EH (cell line): ENCODE measurements at regions not wholly inside any gene's neighbourhood (a gene's known extent, or its start where the extent isn't known, plus 50 kb on each side); places are given as distances from the start of the nearest gene placed in this dataset.

Experiments
- DNase-seq: peaks from one replicate; pipeline ENCODE4 v3.0.0-alpha.2; 2015; ENCODE audit warnings: low read depth

DNA sequence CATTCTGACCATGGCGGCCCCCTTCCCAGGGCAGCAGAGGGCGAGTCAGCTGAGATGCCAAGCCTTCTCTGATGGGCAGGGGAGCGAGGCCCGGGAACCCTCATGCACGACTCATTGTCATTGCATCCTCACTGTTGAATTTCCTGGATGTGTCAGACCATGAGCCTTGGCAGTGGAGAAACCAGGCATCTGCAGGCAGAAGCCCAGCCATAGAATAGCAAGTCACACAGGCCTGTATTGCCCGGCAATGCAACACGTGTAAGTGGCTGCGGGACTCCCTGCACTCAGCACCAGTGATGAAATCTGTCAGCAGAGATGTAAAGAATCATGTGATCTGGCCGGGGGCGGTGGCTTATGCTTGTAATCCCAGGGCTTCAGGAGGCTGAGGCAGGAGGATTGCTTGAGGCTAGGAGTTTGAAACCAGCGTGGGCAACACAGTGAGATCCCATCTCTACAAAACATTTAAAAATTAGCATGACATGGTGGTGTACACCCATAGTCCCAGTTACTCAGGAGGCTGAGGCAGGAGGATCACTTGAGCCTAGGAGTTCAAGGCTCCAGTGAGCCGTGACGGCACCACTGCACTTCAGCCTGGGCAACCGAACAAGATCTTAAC lies 199.7 kb downstream of the KATNAL1 start:
- DNase-seq = peak; percentile 81

DNA sequence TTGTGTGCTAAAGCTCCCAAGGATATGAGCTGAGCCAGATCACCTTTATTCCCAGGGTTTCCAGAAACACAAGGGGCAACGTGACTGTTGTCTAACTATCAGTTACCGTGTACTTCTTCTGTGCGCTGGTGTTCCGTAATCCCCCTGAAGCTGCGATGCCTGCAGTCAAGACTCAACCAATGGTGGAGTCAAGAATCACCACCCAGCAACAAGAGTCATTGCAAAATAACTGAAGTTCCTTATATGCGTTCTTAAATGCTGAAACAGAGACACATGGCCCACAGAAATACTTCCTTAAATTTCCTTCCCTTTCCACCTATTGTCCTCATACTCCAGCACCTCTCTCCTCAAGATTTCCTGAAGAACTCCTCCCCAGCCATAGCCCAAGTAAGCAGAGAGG lies 200.2 kb downstream of the KATNAL1 start:
- no peak for DNase-seq

DNA sequence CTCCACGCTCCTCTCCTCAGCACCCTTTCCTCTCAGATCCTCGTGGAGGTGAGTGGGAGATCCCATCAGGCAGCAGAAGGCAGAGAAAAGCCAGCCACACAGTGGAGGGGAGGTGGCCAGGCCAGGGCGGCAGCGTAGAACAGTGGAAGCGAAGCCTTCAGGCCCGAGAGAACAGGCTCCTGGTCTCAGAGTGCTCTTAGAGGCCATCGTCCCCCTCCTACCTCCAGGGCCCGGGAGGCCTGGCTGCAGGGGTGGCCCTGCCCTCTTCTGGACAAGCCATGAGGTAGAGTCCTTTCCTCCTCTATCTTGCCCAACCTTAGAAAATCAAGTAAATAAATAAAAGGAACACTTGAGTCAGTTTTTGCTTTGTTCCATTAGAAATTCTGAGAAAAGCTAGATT lies 202.0 kb downstream of the KATNAL1 start:
- no peak for DNase-seq

DNA sequence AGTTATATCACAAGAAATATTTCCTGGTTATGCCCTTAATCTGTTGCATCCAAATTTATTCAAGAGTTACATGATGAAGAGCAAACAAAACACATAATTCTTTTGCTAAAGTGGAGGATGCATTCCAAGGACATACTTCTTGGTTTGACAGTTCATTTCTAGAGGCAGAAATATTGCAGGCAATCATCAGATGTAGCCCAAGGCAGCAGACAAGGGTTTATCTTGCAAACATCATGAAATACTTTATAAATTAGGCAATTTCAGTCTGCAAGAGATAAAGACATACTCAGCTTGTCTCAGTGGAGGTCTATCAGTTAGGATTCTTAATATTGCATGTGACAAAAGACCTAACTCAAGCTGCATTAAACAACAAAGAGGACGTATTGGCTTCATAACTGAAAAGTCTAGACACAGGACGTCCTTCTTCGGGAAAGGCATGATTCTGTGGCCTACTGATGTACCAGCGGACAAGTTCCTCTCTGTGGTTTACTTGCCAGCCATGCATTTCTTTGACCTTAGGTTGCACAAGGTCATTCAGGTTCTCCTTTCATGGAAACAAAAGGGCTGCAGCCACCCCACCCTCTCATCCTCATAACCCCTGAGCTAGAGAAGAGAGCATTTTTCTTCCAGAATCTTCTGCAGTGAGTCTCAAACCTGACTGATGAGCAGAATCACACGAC lies 204.1 kb downstream of the KATNAL1 start:
- DNase-seq = peak; percentile 78

DNA sequence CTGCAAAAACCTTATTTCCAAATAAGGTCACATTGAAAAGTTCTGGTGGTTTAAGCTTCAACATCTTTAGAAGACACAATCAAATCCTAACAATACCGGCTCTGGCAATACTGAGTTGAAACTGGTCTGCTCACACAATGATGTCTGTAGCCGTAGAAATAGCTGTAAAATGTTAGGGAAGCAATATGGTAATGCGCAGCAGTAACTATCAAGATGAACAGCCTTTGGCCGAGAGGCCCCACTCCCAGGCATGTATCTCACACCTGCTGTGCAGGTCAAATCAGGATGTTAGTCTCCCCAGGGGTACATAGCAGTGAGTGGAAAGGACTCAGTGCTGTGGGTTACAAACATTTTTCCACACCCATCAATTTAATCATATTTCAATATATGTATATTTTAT lies 207.1 kb downstream of the KATNAL1 start:
- no peak for DNase-seq

DNA sequence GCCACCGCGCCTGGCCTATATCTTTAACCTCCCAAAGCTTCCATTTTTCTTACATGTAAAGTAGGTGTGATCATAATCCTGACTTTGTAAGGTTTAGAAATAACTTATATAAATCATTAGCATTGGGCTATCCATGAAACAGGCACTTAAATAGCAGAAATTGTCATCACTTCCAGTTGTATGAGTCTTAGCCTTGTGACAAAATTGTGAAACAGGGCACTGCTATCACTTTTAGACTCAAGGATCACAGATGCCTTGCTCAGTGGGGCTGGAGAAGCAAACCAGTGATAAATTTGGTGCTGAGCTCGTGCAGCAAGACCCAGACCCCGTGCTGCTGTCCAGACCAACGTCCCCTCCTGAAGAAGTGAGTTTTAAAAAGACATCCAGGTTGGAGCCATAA lies 209.7 kb downstream of the KATNAL1 start:
- DNase-seq = no peak

DNA sequence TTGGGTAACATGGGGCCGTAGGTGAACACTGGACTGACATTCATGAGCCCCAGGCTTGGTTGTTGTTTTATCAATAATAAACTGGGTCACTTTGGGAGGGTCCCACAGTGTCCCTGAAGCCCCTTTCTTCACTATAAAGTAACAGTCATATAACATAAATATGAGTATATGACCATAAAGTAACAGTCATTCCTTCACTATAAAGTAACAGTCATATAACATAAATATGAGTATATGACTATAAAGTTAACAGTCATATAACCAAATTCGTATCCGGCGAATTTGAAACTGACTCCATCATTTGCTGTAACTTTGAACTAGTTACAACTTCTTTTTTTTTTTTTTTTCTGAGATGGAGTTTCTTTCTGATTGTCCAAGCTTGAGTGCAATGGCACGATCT lies 210.3 kb downstream of the KATNAL1 start:
- DNase-seq = no peak

DNA sequence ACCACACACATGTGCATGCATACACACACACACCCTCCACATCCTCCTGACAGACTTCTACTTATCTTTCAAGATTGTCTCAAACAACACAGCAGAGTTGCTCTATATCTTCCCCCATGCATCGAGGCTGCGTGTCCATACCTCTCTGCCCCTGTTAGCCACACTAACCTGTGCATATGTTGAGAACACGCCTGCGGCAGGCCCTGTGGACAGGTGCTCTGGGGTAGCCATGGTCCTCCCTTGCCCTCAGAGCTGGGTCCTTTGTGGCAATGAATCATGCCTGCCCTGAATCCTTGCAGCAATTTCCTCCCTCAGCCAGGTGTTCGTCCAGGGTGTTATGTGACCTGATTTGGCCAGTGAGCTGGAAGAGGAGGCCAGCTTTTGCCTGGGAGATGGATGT lies 213.3 kb downstream of the KATNAL1 start:
- DNase-seq = no peak

DNA sequence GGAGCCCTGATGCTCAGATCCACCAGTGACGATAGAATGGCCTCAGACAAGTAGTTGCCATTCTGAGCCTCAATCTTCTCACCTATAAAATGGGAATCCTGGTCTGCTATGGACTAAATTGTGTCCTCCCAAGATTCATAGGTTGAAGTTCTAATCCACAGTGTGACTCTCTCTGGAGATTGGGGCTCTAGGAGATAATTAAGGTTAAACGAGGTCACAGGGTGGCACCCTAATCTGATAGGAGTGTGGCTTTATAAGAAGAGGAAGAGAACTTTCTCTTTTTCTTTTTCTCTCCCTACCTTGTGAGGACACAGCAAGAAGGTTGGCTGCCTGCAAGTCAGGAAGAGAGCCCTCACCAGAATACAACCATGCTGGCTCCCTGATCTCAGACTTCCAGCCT lies 214.1 kb downstream of the KATNAL1 start:
- DNase-seq = no peak

DNA sequence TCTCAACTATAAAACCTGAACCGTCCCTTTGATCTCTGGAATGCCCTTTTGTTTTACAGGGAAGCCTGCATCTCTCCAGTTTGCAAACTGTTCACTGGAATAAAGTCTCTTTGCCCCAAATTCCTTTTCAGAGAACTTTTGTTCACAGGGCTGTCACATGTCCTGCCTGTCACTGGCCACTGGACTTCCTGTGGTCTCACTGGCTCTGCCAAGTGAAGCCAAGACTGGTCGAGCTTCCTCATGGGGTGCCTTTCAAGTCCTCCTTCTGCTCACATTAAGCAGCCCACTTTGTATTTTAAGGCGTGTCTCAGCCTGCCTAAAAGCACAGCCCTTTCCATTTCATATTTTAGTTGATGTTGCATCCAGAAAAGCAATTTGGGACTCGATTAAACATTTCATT lies 215.7 kb downstream of the KATNAL1 start:
- no peak for DNase-seq

DNA sequence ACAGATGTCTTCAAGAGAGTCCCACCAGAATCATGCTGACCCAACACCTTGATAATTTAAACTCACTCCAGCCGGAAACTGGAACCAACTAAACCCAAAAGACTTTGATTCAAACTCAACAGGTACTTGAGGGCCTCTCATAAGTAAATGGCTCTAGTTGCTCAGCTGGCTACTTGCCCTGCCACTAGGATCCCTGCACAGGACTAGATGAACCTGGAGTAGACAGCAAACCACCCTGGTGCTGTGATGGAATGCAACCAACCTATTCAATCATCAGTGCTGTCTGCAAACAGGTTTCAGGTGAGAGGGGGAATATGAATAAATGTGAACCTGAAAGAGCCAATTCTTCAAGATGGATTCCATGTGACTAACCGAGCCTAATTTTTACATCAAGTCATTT lies 216.3 kb downstream of the KATNAL1 start:
- DNase-seq = no peak

DNA sequence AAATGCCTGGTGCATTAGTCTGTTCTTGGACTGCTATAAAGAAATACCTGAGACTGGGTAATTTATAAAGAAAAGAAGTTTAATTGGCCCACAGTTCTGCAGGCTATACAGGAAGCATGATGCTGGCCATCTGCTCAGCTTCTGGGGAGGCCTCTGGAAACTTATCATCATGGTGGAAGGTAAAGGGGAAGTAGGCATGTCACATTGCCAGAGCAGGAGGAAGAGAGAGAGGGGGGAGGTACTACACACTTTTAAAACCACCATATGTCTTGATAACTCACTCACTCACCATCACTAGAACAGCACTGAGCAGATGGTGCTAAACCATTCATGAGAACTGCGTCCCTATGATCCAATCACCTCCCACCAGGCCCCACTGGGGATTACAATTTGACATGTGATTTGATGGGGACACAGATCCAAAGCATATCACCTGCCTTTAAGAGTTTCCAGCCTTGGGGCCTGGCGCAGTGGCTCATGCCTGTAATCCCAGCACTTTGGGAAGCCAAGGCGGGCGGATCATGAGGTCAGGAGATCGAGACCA lies 219.0 kb downstream of the KATNAL1 start:
- no peak for DNase-seq

DNA sequence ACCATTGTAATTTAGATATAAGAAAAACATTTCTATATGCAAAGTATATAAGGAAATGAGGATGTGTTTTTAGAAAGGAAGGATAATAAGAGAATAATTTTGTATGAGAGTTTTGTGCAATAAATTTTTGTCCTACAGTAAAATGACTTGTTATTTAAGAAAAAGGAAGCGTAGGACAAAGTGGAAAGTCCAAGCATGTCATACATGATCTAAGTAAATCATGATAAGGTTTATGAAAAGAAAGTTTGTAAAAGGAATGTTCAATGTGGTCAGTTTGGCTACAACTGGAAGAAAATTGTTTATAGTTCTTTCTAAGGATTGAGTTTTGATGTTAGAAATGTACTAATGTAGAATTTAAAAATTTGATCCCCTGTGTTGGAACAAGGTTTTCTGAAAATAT lies 222.3 kb downstream of the KATNAL1 start:
- DNase-seq = no peak

DNA sequence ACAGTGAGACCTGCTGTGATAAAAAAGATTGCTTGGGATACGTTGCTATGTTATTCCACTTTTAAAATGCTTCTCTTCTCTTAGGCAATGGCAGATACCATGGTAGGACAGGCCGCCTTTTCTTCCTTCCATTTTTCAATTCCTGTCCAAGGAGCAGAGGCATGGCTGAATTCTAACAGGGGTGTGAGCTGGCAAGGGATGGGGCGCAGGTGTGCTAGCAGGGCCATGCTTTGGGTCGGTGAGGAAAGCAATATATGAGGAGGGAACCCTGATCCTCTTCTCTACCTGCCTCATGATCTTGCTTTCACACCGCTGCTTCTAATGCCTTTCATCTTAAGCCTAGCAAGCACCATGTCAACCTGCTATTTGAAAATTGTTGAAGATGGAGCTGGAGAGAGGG lies 225.0 kb downstream of the KATNAL1 start:
- DNase-seq = no peak

DNA sequence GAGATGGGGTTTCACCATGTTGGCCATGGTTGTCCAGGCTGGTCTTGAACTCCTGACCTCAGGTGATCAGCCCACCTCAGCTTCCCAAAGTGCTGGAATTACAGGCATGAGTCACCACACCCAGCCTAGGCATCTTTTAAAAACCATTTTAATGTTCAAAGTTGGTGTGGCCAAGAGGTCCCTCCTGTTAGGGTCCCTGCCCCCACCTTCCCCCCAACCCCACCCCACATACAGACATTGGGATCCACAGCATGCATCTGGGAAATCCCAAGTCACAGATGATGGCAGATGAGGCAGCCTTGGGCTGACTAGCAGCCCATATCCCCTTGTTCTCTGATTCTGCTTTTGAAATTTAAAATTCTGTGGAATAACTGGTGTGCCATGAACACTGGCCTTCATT lies 226.0 kb downstream of the KATNAL1 start:
- DNase-seq = no peak

DNA sequence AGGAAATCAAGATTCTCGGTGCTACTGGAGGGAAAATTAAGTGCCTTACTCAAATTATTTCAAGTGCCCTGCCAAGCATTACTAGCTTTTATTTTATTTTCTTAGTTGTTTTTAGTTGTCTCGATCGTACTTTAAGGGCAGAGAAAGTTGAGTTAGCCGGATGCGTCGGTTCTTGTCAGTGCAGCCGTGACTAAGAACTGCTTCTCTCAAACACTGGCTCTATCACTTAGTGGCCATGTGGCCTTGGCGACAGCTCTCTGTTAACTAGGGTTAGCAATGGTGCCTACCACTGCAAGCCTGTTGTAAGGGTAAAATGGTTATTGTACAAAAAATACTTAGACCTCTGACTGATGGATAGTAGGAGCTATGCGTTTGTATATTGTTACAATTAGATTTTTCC lies 227.8 kb downstream of the KATNAL1 start:
- DNase-seq = no peak

DNA sequence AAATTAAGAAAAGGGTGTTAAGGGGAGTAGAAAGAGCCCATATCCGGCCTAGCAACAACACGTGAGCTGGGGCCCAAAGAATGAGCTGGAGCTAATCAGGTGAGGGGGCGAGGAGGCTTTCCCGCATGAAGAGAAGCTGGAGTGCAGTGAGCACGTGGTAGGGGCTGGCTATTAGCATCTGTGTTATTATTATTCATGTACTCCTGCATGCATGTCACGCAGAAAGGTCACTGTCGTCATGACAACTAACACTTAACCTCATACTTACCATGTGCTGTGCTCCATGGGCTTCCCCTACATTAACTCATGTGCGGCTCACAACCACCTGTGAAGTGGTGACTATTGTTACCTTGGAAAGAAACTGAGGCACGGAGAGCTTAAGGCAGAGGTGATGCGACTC lies 227.6 kb upstream of the UBL3 start:
- DNase-seq = no peak

DNA sequence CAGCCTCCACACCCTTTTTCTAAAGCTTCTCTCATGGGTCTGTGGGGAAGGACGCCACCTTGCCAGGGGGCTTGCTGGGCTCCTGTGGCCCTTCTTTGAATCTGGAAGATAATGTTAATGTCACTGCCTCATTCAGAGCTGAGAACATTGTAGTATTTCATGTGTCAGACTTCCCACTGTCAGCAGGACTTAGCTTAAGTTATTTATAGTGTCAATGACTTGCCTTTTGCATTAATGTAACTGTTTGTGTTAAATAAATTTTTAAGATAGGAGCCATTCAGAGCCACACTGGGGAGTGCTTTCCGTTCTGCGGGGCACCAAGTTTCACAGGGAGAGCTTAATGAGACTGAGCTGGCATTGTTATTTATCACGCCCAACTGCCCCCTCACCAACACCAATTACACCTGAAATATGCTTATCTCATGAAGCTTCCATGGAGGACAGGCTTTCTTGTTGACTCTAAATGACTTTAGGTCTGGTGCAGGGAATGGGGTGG lies 226.9 kb upstream of the UBL3 start:
- DNase-seq = no peak

DNA sequence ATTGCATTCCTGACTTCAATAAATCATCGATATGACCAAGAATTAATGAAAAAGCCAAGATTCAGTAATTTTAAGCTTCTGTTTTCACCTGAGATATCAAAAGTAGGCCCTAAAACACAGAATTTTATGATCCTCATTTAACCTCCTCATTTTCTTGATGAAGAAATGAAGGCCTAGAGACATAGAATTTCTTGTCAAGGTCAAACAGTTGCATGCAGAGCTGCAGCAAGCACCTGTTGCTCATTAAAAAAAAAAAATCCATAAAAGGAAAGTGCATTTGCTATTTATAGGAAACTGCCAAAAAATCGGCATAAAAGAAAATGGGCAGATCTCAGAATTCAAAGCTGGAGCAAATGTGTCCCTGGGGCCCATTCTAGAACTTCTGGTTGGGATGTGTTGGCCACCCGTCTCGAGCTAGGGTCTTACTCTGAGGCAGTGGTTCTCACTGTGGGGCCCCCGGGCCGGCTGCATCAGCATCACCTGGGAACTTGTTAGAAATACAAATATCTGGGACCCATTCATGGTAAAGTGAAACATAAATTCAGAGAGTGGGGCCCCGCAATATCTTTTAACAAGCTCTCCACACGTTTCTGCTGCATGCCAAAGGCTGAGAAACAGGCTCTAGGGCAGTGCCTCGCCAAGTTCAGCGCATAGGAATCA lies 224.7 kb upstream of the UBL3 start:
- DNase-seq = no peak

DNA sequence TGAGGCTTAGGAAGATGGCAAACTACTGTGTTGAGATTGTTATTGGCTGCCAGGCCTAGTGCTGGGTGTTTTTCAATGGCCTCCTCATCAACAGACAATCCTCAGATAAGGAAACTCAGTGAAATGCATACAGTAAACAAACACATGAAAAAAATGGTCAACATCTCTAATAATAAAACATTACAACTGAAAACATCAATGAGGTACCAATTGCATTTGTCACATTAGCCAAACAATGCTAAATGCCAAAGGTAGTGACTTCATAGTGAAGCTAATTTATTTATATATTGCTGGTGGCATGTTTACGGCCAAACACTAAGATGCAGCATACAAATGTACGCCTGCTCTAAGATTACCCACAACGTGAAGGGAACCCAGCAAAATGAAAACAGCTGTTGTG lies 224.0 kb upstream of the UBL3 start:
- no peak for DNase-seq

DNA sequence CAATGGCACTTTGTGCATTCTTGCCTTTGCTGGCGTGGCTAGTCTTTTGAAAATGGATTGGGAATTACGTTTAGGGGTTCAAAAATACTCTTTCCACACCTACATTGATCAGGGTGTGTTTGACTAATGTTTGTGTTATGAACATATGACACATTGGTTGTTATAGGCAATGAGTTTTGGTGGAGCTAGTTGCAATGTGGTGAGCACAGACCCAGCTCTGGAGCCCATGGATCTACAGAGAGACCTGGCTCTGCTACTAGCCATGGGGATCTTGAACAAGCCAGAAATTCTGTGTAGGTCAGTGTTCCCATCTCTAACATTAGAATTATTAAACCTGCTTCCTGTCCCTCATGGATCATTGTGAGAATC lies 222.4 kb upstream of the UBL3 start:
- DNase-seq = no peak

DNA sequence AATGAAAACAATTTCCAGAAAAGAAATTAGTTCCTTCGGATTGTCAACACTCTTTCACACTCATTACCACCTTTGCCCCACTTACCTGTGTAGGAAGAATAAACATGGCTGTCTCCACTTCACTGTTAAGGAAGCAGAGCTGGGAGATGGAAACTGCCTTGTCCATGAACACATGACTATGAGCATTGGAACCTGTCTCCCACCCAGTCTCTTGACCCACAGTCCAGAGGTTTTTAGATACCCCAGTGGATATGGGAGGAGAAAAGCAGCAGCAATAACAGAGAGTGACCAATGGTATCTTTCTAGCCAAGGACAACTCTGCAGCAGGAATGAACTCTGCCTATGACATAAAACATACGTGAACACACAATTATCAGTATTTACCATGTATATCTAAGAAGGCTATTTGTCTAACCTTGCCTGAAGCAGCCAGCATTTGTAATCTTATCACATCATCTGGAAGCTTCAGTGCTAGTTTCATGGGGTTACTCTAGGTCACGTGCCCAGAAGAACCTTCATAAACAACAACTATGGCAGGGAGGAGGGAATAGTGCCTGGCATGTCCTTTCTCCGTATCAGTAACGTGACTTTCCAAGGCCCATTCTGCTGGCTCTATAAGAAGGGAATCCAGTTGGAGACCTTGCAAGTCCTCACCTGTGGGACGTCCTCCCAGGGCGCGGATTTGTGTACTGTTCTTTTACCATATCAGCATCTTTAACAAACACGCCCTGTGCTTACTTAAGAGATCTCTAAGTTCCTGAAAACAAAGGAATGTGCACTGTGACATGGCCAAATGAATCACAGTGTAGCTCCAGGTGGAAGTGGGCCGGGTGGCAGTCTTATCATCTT lies 221.8 kb upstream of the UBL3 start:
- DNase-seq = no peak
